ENCODE measurements at regions not wholly inside any gene's neighbourhood (a gene's known extent, or its start where the extent isn't known, plus 50 kb on each side); places are given as distances from the start of the nearest gene placed in this dataset.

- no peak for TF ChIP-seq POLR2A (IDR thresholded peaks at IDR 0.05)
- TF ChIP-seq CTCF (IDR thresholded peaks at IDR 0.05 in 8 of 11, conservative IDR thresholded peaks at IDR 0.05 in 3 of 11) = no peak
- TF ChIP-seq POLR2AphosphoS5 (IDR thresholded peaks at IDR 0.05) = no peak
- Histone ChIP-seq H3K4me1 (no peaks in the 10 kb centered on the region), H3K9me3 (no peaks in the 10 kb centered on the region), H3K27me3 (replicated peaks in 1 of 7) (no peaks in the 10 kb centered on the region), H3K4me3 (no peak overlapping the region), H3K36me3 (no peaks in the 10 kb centered on the region), H3K27ac (no peak overlapping the region)
- intact Hi-C loops (cut with DNase I; ENCODE audit: low total_unique reads) = loop anchor here (10.0 kb wide), 1 partner anchor 645 kb away; no protein-coding TSS in a partner anchor
- no peak for DNase-seq
- WGBS, 5 donors = 90 to 95% (median 93%) methylated on average over 4 of the region's 4 CpGs
Measured at GRCh38 chr6:4289770-4290320, 154.5 kb upstream of the ECI2 start.

GRCh38 chr6:4287811-4288244, 152.5 kb upstream of the ECI2 start:
- Histone ChIP-seq H3K4me1 (no peaks in the 10 kb centered on the region), H3K9me3 (no peaks in the 10 kb centered on the region), H3K27ac (no peak overlapping the region), H3K4me3 (no peak overlapping the region), H3K27me3 (replicated peaks in 1 of 7) (peaks cover 0 to 4% (median 0%) of the 10 kb centered on the region in 7 donors), H3K36me3 (no peaks in the 10 kb centered on the region)
- DNase-seq = no peak
- 45 to 71% (median 65%) methylated on average over 10 to 11 of the region's 11 CpGs for WGBS, 5 donors
- intact Hi-C loops (cut with DNase I; ENCODE audit: low total_unique reads) = loop anchor here (10.0 kb wide), 1 partner anchor 647 kb away; no protein-coding TSS in a partner anchor
- TF ChIP-seq POLR2AphosphoS5 (IDR thresholded peaks at IDR 0.05) = no peak
- TF ChIP-seq CTCF (IDR thresholded peaks at IDR 0.05 in 8 of 11, conservative IDR thresholded peaks at IDR 0.05 in 3 of 11) = no peak
- TF ChIP-seq POLR2A (IDR thresholded peaks at IDR 0.05) = no peak

GRCh38 chr6:4287372-4287771, 152.0 kb upstream of the ECI2 start:
- Histone ChIP-seq H3K36me3 (no peaks in the 10 kb centered on the region), H3K9me3 (no peaks in the 10 kb centered on the region), H3K4me1 (peaks cover 0 to 2% (median 0%) of the 10 kb centered on the region in 6 donors), H3K4me3 (no peak overlapping the region), H3K27me3 (replicated peaks in 1 of 7) (peaks cover 0 to 7% (median 0%) of the 10 kb centered on the region in 7 donors), H3K27ac (no peak overlapping the region)
- TF ChIP-seq POLR2AphosphoS5 (IDR thresholded peaks at IDR 0.05) (no peak), CTCF (IDR thresholded peaks at IDR 0.05 in 8 of 11, conservative IDR thresholded peaks at IDR 0.05 in 3 of 11) (no peak)
- intact Hi-C loops (cut with DNase I; ENCODE audit: low total_unique reads) = loop anchor here (10.0 kb wide), 1 partner anchor 647 kb away; no protein-coding TSS in a partner anchor
- no peak for DNase-seq
- 74 to 88% (median 83%) methylated on average over 7 of the region's 7 CpGs for WGBS, 5 donors

GRCh38 chr6:4282926-4283325, 147.6 kb upstream of the ECI2 start:
- Histone ChIP-seq H3K9me3 (peaks cover 0 to 8% (median 0%) of the 10 kb centered on the region in 8 donors), H3K4me3 (no peak overlapping the region), H3K27me3 (replicated peaks in 1 of 7) (peaks cover 0 to 27% (median 4%) of the 10 kb centered on the region in 7 donors), H3K36me3 (no peaks in the 10 kb centered on the region), H3K27ac (no peak overlapping the region), H3K4me1 (peaks cover 0 to 13% (median 8%) of the 10 kb centered on the region in 6 donors)
- intact Hi-C loops (cut with DNase I; ENCODE audit: low total_unique reads) = loop anchor here (10.0 kb wide), 1 partner anchor 652 kb away; no protein-coding TSS in a partner anchor
- WGBS, 5 donors = 80 to 93% (median 86%) methylated on average over 4 of the region's 4 CpGs
- no peak for DNase-seq
- TF ChIP-seq POLR2AphosphoS5 (IDR thresholded peaks at IDR 0.05) = no peak
- TF ChIP-seq CTCF (IDR thresholded peaks at IDR 0.05 in 8 of 11, conservative IDR thresholded peaks at IDR 0.05 in 3 of 11) = no peak
- TF ChIP-seq POLR2A (IDR thresholded peaks at IDR 0.05) = no peak

Measured in spleen (tissue), 11 donors.